Neuronal stem cell (in vitro differentiated cells): ENCODE measurements at regions not wholly inside any gene's neighbourhood (a gene's known extent, or its start where the extent isn't known, plus 50 kb on each side); places are given as distances from the start of the nearest gene placed in this dataset.

Experiments
- DNase-seq: peaks from one replicate; pipeline ENCODE4 v3.0.0-alpha.2; 2013; ENCODE audit warnings: low spot score
- H2AFZ ChIP-seq: one replicate; pipeline ENCODE4 v1.6.1; 2013; ENCODE audit warnings: mild to moderate bottlenecking, low read length, inconsistent platforms
- H2AK5ac ChIP-seq: 2 replicates; pipeline ENCODE4 v1.6.1; 2013; ENCODE audit warnings: low read depth, mild to moderate bottlenecking, inconsistent platforms, low read length, moderate library complexity, mixed read lengths
- H2BK120ac ChIP-seq: 2 replicates; pipeline ENCODE4 v1.6.1; 2013; ENCODE audit warnings: low read depth, mild to moderate bottlenecking, inconsistent platforms, low read length, moderate library complexity, mixed read lengths
- H2BK12ac ChIP-seq: one replicate; pipeline ENCODE4 v1.6.1; 2013; ENCODE audit warnings: low read length, inconsistent platforms
- H2BK15ac ChIP-seq: 2 replicates; pipeline ENCODE4 v1.6.1; 2013; ENCODE audit warnings: mild to moderate bottlenecking, low read length, inconsistent platforms, mixed read lengths
- H2BK5ac ChIP-seq: one replicate; pipeline ENCODE4 v1.6.1; 2013; ENCODE audit warnings: inconsistent platforms, mild to moderate bottlenecking, low read length, moderate library complexity
- H3K14ac ChIP-seq: one replicate; pipeline ENCODE4 v1.6.1; 2013; ENCODE audit warnings: low read length, inconsistent platforms
- H3K18ac ChIP-seq: 2 replicates; pipeline ENCODE4 v1.6.1; 2013; ENCODE audit warnings: low read length, inconsistent platforms
- H3K23ac ChIP-seq: 2 replicates; pipeline ENCODE4 v1.6.1; 2013; ENCODE audit warnings: low read depth, mild to moderate bottlenecking, mixed read lengths, low read length, inconsistent platforms; ENCODE audit not compliant: poor library complexity
- H3K27ac ChIP-seq: replicated peaks from 3 replicates; pipeline ENCODE4 v1.5.1; 2013; ENCODE audit warnings: low read length, inconsistent platforms
- H3K27me3 ChIP-seq, 3 experiments: 2 replicates each; pipeline ENCODE4 v1.6.1; 2013; ENCODE audit warnings: low read length in 3 of 3, mild to moderate bottlenecking in 2 of 3, inconsistent platforms in 1 of 3, low read depth in 1 of 3, mixed read lengths in 1 of 3, moderate library complexity in 1 of 3; ENCODE audit not compliant: control insufficient read depth in 3 of 3, insufficient read depth in 3 of 3
- H3K36me3 ChIP-seq, 2 donors: replicated peaks in 1 of 2; 2 replicates each; pipeline ENCODE4 v1.6.1; 2013; ENCODE audit warnings: low read length in 2 of 2; ENCODE audit not compliant: control insufficient read depth in 2 of 2, insufficient read depth in 2 of 2
- H3K4ac ChIP-seq: 2 replicates; pipeline ENCODE4 v1.6.1; 2013; ENCODE audit warnings: inconsistent platforms, mild to moderate bottlenecking, low read length, moderate library complexity
- H3K4me1 ChIP-seq, 2 donors: 1 replicate in 1 of 2; 2 replicates in 1 of 2; pipeline ENCODE4 v1.6.1; 2013; ENCODE audit warnings: low read length in 2 of 2, low read depth in 1 of 2; ENCODE audit not compliant: control insufficient read depth in 2 of 2, insufficient read depth in 1 of 2
- H3K4me2 ChIP-seq: one replicate; pipeline ENCODE4 v1.6.1; 2013; ENCODE audit warnings: mild to moderate bottlenecking, low read length, inconsistent platforms; ENCODE audit not compliant: insufficient read depth, poor library complexity, severe bottlenecking
- H3K4me3 ChIP-seq, 2 donors: 2 replicates each; pipeline ENCODE4 v1.5.1; 2013; ENCODE audit warnings: low read length in 2 of 2, mild to moderate bottlenecking in 2 of 2, inconsistent platforms in 1 of 2, moderate library complexity in 1 of 2
- H3K79me1 ChIP-seq: one replicate; pipeline ENCODE4 v1.6.1; 2013; ENCODE audit warnings: low read depth, mild to moderate bottlenecking, inconsistent platforms, low read length, moderate library complexity
- H3K9ac ChIP-seq: one replicate; pipeline ENCODE4 v1.6.1; 2013; ENCODE audit warnings: mild to moderate bottlenecking, low read depth, low read length, inconsistent platforms; ENCODE audit not compliant: poor library complexity
- H3K9me3 ChIP-seq, 2 donors: replicated peaks in 1 of 2; 2 replicates each; pipeline versions ENCODE3 to v1.6.1; 2013; ENCODE audit warnings: low read length in 2 of 2, mild to moderate bottlenecking in 2 of 2, inconsistent platforms in 1 of 2, low read depth in 1 of 2, mixed read lengths in 1 of 2, moderate library complexity in 1 of 2; ENCODE audit not compliant: control insufficient read depth in 2 of 2, insufficient read depth in 1 of 2
- H4K8ac ChIP-seq: one replicate; pipeline ENCODE4 v1.6.1; 2013; ENCODE audit warnings: low read depth, mild to moderate bottlenecking, inconsistent platforms, low read length, moderate library complexity
- H4K91ac ChIP-seq: one replicate; pipeline ENCODE4 v1.6.1; 2013; ENCODE audit warnings: low read length, low read depth, mild to moderate bottlenecking, inconsistent platforms; ENCODE audit not compliant: poor library complexity
- WGBS, 2 donors: extraction: QIAGEN DNeasy Blood & Tissue Kit; methylation state at CpG; one replicate each; pipeline ENCODE4 v1.1.7; 2013; ENCODE audit warnings: missing lambda C conversion rate in 2 of 2, mixed read lengths in 1 of 2; ENCODE audit not compliant: insufficient read length in 2 of 2, insufficient replicate concordance in 1 of 2; ENCODE audit errors: extremely low coverage in 2 of 2; 5-methylcytosine and 5-hydroxymethylcytosine counted together

- WGBS, 2 donors = no CpG with 5 or more reads among the region's 1 CpG
These were observed 318.6 kb downstream of the HNRNPD start for GRCh38 chr4:82055156-82055555.

GRCh38 chr4:82053396-82053795 lies 320.4 kb downstream of the HNRNPD start:
- Histone ChIP-seq H3K4me3 (no peak overlapping the region), H3K9me3 (peaks cover 0 to 3% of the 10 kb centered on the region in 2 donors), H2BK15ac (no peak overlapping the region), H2BK120ac (no peak overlapping the region), H3K23ac (no peak overlapping the region), H3K18ac (no peak overlapping the region), H3K27ac (no peak overlapping the region), H3K4me2 (no peak overlapping the region), H4K8ac (no peak overlapping the region), H2AK5ac (no peak overlapping the region), H3K4ac (no peak overlapping the region), H3K79me1 (no peaks in the 10 kb centered on the region), H3K14ac (no peak overlapping the region), H3K27me3 (no peaks in the 10 kb centered on the region), H4K91ac (no peak overlapping the region), H3K4me1 (no peaks in the 10 kb centered on the region), H2BK12ac (no peak overlapping the region), H3K9ac (no peak overlapping the region), H2BK5ac (no peak overlapping the region), H3K36me3 (no peaks in the 10 kb centered on the region), H2AFZ (no peak overlapping the region)
- no peak for DNase-seq
- WGBS, 2 donors = no CpG with 5 or more reads among the region's 2 CpGs

More at GRCh38 chr4:82055156-82055555, 318.6 kb downstream of the HNRNPD start:
- H3K27ac ChIP-seq = no peak overlapping the region
- no peak overlapping the region for H3K4ac ChIP-seq
- no peak overlapping the region for H3K9ac ChIP-seq
- H2AFZ ChIP-seq = no peak overlapping the region
- no peak overlapping the region for H2BK120ac ChIP-seq
- H3K4me1 ChIP-seq = no peaks in the 10 kb centered on the region
- H2BK5ac ChIP-seq = no peak overlapping the region
- no peak overlapping the region for H2AK5ac ChIP-seq
- no peak overlapping the region for H2BK12ac ChIP-seq
- no peak overlapping the region for H3K23ac ChIP-seq
- peaks cover 0 to 3% of the 10 kb centered on the region in 2 donors for H3K9me3 ChIP-seq
- H3K4me3 ChIP-seq = no peak overlapping the region
- no peak overlapping the region for H3K4me2 ChIP-seq
- H3K27me3 ChIP-seq = no peaks in the 10 kb centered on the region
- no peaks in the 10 kb centered on the region for H3K79me1 ChIP-seq
- no peak overlapping the region for H3K14ac ChIP-seq
- no peak overlapping the region for H4K91ac ChIP-seq
- no peak overlapping the region for H2BK15ac ChIP-seq
- H3K18ac ChIP-seq = no peak overlapping the region
- no peak for DNase-seq
- no peaks in the 10 kb centered on the region for H3K36me3 ChIP-seq
- no peak overlapping the region for H4K8ac ChIP-seq

DNA sequence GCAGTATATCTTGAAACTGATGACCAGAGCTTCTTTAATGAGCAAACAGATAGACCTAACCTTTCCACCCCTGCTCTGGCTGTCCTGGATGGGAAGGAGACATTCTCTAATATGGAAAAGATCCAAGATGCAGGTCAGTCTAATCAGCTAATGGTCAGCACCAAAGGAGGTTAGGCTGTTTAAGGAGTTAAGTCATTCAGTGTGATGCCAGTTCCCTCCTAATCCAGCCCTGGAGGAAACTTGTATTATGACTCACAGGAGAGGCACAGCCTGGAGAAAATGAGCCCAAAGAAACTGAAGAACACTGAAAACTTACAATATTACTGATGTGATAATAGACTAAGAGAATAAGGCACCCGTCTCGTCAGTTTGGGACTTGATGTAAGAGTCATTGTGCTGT lies 323.0 kb downstream of the HNRNPD start:
- Histone ChIP-seq H2AFZ (no peak overlapping the region), H2AK5ac (no peak overlapping the region), H3K79me1 (no peaks in the 10 kb centered on the region), H2BK12ac (no peak overlapping the region), H3K14ac (no peak overlapping the region), H2BK15ac (no peak overlapping the region), H2BK5ac (no peak overlapping the region), H3K9me3 (no peaks in the 10 kb centered on the region), H3K36me3 (no peaks in the 10 kb centered on the region), H3K27ac (no peak overlapping the region), H3K18ac (no peak overlapping the region), H3K27me3 (peaks cover 0 to 9% (median 0%) of the 10 kb centered on the region in 3 experiments), H3K23ac (no peak overlapping the region), H3K4me3 (no peak overlapping the region), H3K4me2 (no peak overlapping the region), H3K9ac (no peak overlapping the region), H2BK120ac (no peak overlapping the region), H4K8ac (no peak overlapping the region), H3K4ac (no peak overlapping the region), H4K91ac (no peak overlapping the region), H3K4me1 (no peaks in the 10 kb centered on the region)
- no peak for DNase-seq
- WGBS, 2 donors = no CpG with 5 or more reads among the region's 2 CpGs

- Histone ChIP-seq H2BK120ac (no peak overlapping the region), H3K4me1 (peaks cover 2% of the 10 kb centered on the region in 2 donors), H3K36me3 (no peaks in the 10 kb centered on the region), H3K79me1 (no peaks in the 10 kb centered on the region), H3K14ac (no peak overlapping the region), H3K27me3 (peaks cover 0 to 21% (median 0%) of the 10 kb centered on the region in 3 experiments), H3K23ac (no peak overlapping the region), H2AFZ (no peak overlapping the region), H3K18ac (no peak overlapping the region), H3K4ac (no peak overlapping the region), H3K27ac (no peak overlapping the region), H2AK5ac (no peak overlapping the region), H2BK15ac (no peak overlapping the region), H3K9me3 (no peaks in the 10 kb centered on the region), H4K8ac (no peak overlapping the region), H4K91ac (no peak overlapping the region), H3K4me3 (no peak overlapping the region), H3K4me2 (no peak overlapping the region), H3K9ac (no peak overlapping the region), H2BK5ac (no peak overlapping the region), H2BK12ac (no peak overlapping the region)
- DNase-seq = no peak
- WGBS, 2 donors = no CpG with 5 or more reads among the region's 1 CpG
These were observed 324.5 kb downstream of the HNRNPD start for GRCh38 chr4:82049294-82049693.
